ENCODE measurements at regions not wholly inside any gene's neighbourhood (a gene's known extent, or its start where the extent isn't known, plus 50 kb on each side); places are given as distances from the start of the nearest gene placed in this dataset.
"Not testable (repeated sequence)": the region's sequence is repeated elsewhere in the genome, so short reads cannot be mapped to it uniquely, and the experiment has no call there.

DNA sequence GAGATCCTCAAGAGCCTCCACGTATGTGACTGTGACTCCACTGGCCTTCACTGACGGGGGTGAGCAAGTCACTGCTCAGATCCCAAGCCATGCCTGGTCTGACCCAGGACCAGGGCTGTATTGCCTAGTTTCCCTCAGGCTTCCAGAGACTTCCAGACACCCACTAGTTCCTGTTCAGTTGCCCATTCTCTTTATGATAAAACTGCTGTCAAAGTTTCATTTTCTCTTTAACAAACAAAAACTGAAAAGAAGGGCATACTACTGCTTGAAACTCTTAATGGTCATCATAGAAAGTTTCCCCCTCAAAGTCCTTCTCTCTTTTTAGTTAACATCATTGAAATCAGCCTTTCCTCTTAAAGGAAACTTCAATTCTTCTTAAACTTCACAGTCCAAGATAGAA, 105.7 kb upstream of the GHR start:
- Mint-ChIP-seq H3K9me3 (peaks cover 34% of the 10 kb centered on the region), H3K27ac (no peak overlapping the region), H3K36me3 (ENCODE audit: low read depth) (no peaks in the 10 kb centered on the region), H3K27me3 (no peaks in the 10 kb centered on the region), H3K4me1 (ENCODE audit: low read depth) (no peaks in the 10 kb centered on the region), H3K4me3 (no peak overlapping the region)

DNA sequence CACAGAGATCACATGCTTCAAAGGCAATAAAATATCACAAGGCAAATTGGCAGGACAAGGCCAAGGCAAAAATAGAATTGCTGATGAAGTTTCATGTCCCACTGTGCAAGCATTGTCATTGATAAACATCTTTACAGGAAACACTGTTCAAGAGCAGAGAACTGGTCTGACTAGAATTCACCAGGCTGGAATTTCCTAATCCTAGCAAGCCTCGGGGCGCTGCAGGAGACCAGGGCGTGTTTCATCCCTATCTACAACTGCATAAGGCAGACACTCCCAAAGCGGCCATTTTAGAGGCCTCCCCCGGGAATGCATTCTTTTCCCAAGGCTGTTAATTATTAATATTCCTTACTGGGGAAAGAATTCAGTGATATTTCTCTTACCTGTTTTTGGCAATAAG, 103.7 kb upstream of the GHR start:
- not testable (repeated sequence) for H3K4me1 Mint-ChIP-seq (ENCODE audit: low read depth); H3K36me3 Mint-ChIP-seq (ENCODE audit: low read depth); H3K27ac Mint-ChIP-seq; H3K27me3 Mint-ChIP-seq; H3K4me3 Mint-ChIP-seq
- H3K9me3 Mint-ChIP-seq: peaks cover 35% of the 10 kb centered on the region

DNA sequence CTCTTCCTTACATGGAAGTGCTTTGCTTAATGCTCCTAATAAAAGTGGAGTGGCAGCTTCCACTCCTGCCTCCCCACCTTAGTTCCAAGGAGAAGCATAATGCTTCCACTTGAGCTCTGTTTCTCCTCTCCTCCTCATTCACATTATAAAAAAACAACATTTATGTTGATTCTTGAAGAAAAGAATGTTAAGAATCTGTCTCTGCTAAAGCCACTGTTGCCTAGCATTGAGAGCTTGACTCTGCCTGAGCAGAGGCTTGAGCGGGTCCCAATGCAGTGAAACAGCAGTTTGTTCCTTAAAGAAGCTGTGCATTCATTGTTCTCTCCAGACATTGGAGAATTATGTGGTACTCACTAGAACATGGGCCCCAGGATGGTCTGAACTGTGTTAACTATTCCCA, 101.5 kb upstream of the GHR start:
- Mint-ChIP-seq H3K27me3 (no peaks in the 10 kb centered on the region), H3K9me3 (peaks cover 32% of the 10 kb centered on the region), H3K4me1 (ENCODE audit: low read depth) (no peaks in the 10 kb centered on the region), H3K36me3 (ENCODE audit: low read depth) (no peaks in the 10 kb centered on the region), H3K4me3 (no peak overlapping the region), H3K27ac (no peak overlapping the region)

DNA sequence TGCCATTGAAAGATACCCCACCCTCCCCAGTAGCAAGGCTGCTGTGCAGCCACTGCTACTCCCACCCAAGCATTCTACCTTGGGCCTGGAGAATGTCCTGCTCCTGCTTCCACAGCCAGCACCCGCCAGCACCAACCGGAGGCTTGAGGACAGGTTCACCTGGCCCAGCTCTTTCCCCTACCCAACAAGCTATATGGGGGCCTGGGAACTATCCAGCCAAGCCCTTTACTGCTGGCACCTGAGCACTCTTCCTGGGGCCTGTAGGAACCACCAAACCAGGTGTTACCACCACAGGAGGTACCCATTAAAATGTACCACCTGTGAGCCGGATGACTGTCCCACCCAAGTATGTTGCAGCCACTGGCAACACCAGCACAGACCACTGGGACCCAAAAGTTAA, 86.1 kb upstream of the GHR start:
- H3K9me3 Mint-ChIP-seq: peaks cover 26% of the 10 kb centered on the region
- H3K27ac Mint-ChIP-seq: no peak overlapping the region
- H3K27me3 Mint-ChIP-seq: no peaks in the 10 kb centered on the region

DNA sequence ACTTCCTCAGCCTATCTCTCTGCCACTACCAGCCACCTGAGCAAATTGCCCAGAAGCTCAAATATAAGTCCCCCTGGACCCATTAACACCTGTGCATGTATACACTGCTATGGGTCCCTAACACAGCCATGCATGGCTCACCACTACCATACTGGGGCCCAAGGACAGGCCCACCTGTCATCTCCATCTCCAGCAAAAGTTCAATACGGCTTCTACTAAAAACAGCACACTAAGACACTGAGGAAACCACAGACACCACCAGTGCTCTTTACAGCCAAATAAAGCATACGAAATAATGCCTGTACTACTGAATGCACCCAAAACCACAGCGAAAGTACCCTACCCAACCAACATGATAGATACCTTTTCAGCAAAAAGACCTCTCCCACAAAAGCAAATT, 85.6 kb upstream of the GHR start:
- no peaks in the 10 kb centered on the region for H3K27me3 Mint-ChIP-seq
- no peak overlapping the region for H3K27ac Mint-ChIP-seq
- no peaks in the 10 kb centered on the region for H3K36me3 Mint-ChIP-seq (ENCODE audit: low read depth)
- peaks cover 23% of the 10 kb centered on the region for H3K9me3 Mint-ChIP-seq
- no peaks in the 10 kb centered on the region for H3K4me1 Mint-ChIP-seq (ENCODE audit: low read depth)
- no peak overlapping the region for H3K4me3 Mint-ChIP-seq

More for the DNA sequence above, 86.1 kb upstream of the GHR start:
- no peak overlapping the region for H3K4me3 Mint-ChIP-seq
- H3K4me1 Mint-ChIP-seq (ENCODE audit: low read depth): no peaks in the 10 kb centered on the region
- H3K36me3 Mint-ChIP-seq (ENCODE audit: low read depth): no peaks in the 10 kb centered on the region

DNA sequence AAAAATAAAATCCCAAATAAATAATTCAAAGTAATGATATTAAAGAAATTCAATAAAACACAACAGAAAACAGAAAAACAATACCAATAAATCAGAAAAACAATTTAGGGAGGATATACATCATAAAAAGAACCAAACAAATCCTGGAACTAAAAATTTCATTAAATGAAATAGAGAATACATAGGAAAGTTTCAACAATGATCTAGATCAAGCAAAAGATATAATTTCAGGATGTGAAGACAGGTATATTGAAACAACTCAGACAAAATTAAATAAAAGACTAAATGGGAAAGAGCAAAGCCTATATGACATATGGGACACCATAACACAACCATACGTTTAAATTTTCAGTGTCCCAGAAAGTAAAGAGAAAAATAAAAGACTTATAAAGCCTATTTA, 85.1 kb upstream of the GHR start:
- H3K9me3 Mint-ChIP-seq: peaks cover 21% of the 10 kb centered on the region
- H3K27me3 Mint-ChIP-seq: no peaks in the 10 kb centered on the region
- H3K27ac Mint-ChIP-seq: no peak overlapping the region
- no peaks in the 10 kb centered on the region for H3K36me3 Mint-ChIP-seq (ENCODE audit: low read depth)
- H3K4me1 Mint-ChIP-seq (ENCODE audit: low read depth): no peaks in the 10 kb centered on the region
- H3K4me3 Mint-ChIP-seq: no peak overlapping the region

DNA sequence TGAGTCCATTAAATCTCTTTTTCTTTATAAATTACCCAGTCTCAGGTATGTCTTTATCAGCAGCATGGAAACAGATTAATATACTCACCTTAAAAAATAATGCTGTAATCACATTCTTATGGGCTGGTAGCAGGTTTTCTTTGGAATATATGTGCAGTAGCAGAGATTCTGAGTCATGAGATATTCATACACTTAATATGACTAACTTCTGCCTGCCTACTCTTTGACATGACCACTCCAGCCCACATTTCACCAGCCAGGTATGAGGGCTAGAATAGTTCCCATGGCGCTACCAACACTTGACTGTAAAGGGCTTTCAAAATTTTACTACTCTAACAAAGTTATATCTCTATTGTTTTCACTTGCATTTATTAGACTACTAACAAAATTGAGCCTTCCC, 74.1 kb upstream of the GHR start:
- Mint-ChIP-seq H3K36me3 (ENCODE audit: low read depth) (no peaks in the 10 kb centered on the region), H3K9me3 (no peaks in the 10 kb centered on the region), H3K4me3 (no peak overlapping the region), H3K27ac (no peak overlapping the region), H3K27me3 (peaks cover 7% of the 10 kb centered on the region), H3K4me1 (ENCODE audit: low read depth) (no peaks in the 10 kb centered on the region)

DNA sequence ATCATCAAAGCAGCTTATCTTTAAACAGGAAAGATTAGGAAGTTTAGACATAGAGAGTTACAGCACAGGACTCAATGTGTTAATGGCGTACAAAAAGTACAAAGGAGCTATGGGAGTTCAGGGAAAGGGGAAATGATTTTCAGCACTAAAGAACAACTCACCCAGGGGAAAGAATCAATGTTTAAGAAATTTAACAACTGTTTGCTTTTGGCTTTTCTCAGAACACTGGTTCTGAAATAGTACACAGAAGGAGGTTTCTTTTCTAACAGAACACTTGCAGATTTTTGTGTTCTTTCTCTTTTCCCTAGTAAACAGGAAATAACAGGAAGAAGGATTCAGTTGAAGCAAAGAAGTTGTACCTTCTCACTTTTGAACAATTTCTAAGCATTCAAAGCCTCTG, 71.3 kb upstream of the GHR start:
- H3K4me1 Mint-ChIP-seq (ENCODE audit: low read depth): no peaks in the 10 kb centered on the region
- no peaks in the 10 kb centered on the region for H3K9me3 Mint-ChIP-seq
- H3K27me3 Mint-ChIP-seq: peaks cover 7% of the 10 kb centered on the region
- H3K4me3 Mint-ChIP-seq: no peak overlapping the region
- no peaks in the 10 kb centered on the region for H3K36me3 Mint-ChIP-seq (ENCODE audit: low read depth)
- H3K27ac Mint-ChIP-seq: no peak overlapping the region

DNA sequence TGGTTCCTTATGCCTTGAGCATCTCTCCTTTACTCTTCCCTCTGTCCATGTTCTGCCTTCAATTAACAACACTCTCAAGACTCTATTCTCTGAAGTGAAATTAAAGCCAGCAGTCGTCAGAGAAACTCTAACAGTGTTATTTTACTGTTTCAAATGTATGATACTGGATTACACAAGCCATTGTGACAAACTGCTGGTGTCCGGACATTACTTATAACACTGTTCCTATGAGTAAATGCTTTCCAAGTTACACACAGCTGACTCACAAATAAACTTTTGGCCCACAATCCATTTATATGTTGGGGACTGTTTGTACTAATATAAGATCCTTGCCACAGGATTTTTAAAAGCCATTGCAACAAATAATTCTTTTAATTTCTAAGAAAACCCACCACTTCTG, 63.2 kb upstream of the GHR start:
- H3K9me3 Mint-ChIP-seq: no peaks in the 10 kb centered on the region
- H3K27ac Mint-ChIP-seq: no peak overlapping the region
- H3K4me3 Mint-ChIP-seq: no peak overlapping the region
- H3K36me3 Mint-ChIP-seq (ENCODE audit: low read depth): no peaks in the 10 kb centered on the region
- H3K4me1 Mint-ChIP-seq (ENCODE audit: low read depth): no peaks in the 10 kb centered on the region
- H3K27me3 Mint-ChIP-seq: no peaks in the 10 kb centered on the region

DNA sequence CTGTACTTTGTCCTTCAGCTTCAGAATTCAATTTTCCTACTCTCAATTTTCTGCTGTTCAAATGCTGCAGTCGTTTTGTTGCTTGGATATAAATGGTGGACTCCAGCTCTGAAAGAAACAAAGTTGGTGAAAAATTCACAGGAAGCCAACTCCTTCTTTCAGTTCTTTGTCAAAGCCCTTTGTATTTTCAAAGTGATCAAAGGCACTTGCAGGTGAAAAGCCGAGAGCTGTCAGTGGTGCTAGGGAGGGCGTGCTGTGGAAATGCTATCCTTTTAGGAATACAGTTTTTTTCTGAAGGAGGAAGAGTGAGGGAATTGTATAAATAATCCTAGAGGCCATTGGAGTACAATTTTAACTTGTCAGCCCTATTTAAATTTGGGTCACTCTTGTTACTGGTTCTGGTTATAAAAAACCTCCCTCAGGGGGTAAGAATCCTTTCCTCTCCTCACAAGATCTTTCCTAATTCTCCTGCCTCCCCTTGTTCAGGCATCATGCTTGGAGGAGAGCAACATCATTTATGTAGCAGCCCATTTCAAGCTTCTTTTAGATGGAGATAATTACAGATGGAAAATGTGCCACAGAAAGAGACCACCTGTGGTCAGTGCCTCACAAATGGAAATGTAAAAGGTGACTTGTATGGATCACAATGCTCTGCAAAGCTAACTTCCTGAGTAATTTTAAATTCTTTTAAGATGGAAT, 62.5 kb upstream of the GHR start:
- H3K4me1 Mint-ChIP-seq (ENCODE audit: low read depth): no peaks in the 10 kb centered on the region
- H3K27me3 Mint-ChIP-seq: no peaks in the 10 kb centered on the region
- H3K27ac Mint-ChIP-seq: no peak overlapping the region
- H3K9me3 Mint-ChIP-seq: no peaks in the 10 kb centered on the region
- no peaks in the 10 kb centered on the region for H3K36me3 Mint-ChIP-seq (ENCODE audit: low read depth)
- no peak overlapping the region for H3K4me3 Mint-ChIP-seq

DNA sequence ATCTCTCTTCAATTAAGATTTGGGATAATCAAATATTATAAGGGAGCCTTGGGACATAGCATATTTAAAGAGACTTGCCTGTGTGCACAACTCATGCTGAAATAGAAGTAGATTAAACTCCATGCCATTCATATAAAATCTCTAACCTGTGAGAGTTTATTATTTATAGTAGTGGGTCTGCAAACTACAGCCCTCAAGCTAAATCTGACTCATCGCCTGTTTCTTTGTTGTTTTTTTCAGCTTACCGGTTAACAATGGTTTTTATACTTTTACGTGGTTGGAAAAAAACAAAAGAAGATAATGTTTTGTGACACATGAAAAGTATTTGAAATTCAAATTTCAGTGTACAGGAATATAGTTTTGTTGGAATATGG, 61.9 kb upstream of the GHR start:
- Mint-ChIP-seq H3K9me3 (no peaks in the 10 kb centered on the region), H3K4me1 (ENCODE audit: low read depth) (no peaks in the 10 kb centered on the region), H3K4me3 (no peak overlapping the region), H3K27me3 (no peaks in the 10 kb centered on the region), H3K27ac (no peak overlapping the region), H3K36me3 (ENCODE audit: low read depth) (no peaks in the 10 kb centered on the region)

DNA sequence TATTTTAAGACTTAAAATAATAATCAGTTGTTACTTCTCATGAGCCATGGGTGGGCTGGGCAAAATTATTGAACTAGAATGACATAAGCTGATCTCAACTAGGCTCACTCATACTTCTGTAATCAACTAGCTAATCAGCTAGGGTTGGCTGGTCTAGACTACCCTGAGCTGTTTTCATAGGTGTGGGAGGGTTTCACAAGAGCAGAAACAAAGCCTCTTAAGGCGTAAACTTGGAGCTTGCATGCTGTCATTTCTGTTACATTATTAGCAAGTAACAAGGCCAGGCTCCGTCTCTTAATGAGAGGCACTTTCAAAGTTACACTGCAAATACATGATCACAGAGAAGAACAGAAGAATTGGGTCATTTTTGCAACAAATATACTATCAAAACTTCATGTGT, 57.2 kb upstream of the GHR start:
- no peaks in the 10 kb centered on the region for H3K4me1 Mint-ChIP-seq (ENCODE audit: low read depth)
- no peaks in the 10 kb centered on the region for H3K36me3 Mint-ChIP-seq (ENCODE audit: low read depth)
- no peak overlapping the region for H3K27ac Mint-ChIP-seq
- no peaks in the 10 kb centered on the region for H3K27me3 Mint-ChIP-seq
- no peaks in the 10 kb centered on the region for H3K9me3 Mint-ChIP-seq
- no peak overlapping the region for H3K4me3 Mint-ChIP-seq

Measured in stimulated activated naive CD8-positive, alpha-beta T cell treated with anti-CD3 and anti-CD28 coated beads, Interleukin-15, Interleukin-2, amounts not matched to agents 100 ng/mL and 50 ng/mL, for 24 hours (primary cell).